ENCODE measurements at regions not wholly inside any gene's neighbourhood (a gene's known extent, or its start where the extent isn't known, plus 50 kb on each side); places are given as distances from the start of the nearest gene placed in this dataset.

- H3K27me3 ChIP-seq (ENCODE audit: control insufficient read depth in 3 of 3, insufficient read depth in 3 of 3, low read depth in 1 of 3, low read length in 3 of 3): no peaks in the 10 kb centered on the region
- H4K8ac ChIP-seq (ENCODE audit: low read depth, low read length): no peak overlapping the region
- H3K27ac ChIP-seq (replicated peaks; ENCODE audit: low read length): no peak overlapping the region
- no peak overlapping the region for H2AFZ ChIP-seq (ENCODE audit: low read length)
- H3K4me3 ChIP-seq (ENCODE audit: low read length in 2 of 2): no peak overlapping the region
- H3K9ac ChIP-seq (ENCODE audit: low read depth, low read length, poor library complexity): no peak overlapping the region
- no peak overlapping the region for H2AK5ac ChIP-seq (ENCODE audit: low read depth, low read length)
- H3K4me2 ChIP-seq (ENCODE audit: insufficient read depth, low read length, poor library complexity, severe bottlenecking): no peak overlapping the region
- no peaks in the 10 kb centered on the region for H3K9me3 ChIP-seq (replicated peaks in 1 of 2; ENCODE audit: control insufficient read depth in 2 of 2, insufficient read depth in 1 of 2, low read depth in 1 of 2, low read length in 2 of 2)
- no peak overlapping the region for H2BK120ac ChIP-seq (ENCODE audit: low read depth, low read length)
- WGBS, 2 donors (ENCODE audit: extremely low coverage in 2 of 2, insufficient read length in 2 of 2, insufficient replicate concordance in 1 of 2): no CpG with 5 or more reads among the region's 3 CpGs
- H3K4ac ChIP-seq (ENCODE audit: low read length): no peak overlapping the region
- H3K79me1 ChIP-seq (ENCODE audit: low read depth, low read length): no peaks in the 10 kb centered on the region
- no peak overlapping the region for H3K23ac ChIP-seq (ENCODE audit: low read depth, low read length, poor library complexity)
- no peak for DNase-seq (ENCODE audit: low spot score)
- no peak overlapping the region for H3K18ac ChIP-seq (ENCODE audit: low read length)
- H3K14ac ChIP-seq (ENCODE audit: low read length): no peak overlapping the region
- H3K4me1 ChIP-seq (ENCODE audit: control insufficient read depth in 2 of 2, insufficient read depth in 1 of 2, low read depth in 1 of 2, low read length in 2 of 2): no peaks in the 10 kb centered on the region
- H2BK15ac ChIP-seq (ENCODE audit: low read length): no peak overlapping the region
- H3K36me3 ChIP-seq (replicated peaks in 1 of 2; ENCODE audit: control insufficient read depth in 2 of 2, insufficient read depth in 2 of 2, low read length in 2 of 2): no peaks in the 10 kb centered on the region
- no peak overlapping the region for H2BK12ac ChIP-seq (ENCODE audit: low read length)
- no peak overlapping the region for H4K91ac ChIP-seq (ENCODE audit: low read depth, low read length, poor library complexity)
- no peak overlapping the region for H2BK5ac ChIP-seq (ENCODE audit: low read length)
Measured at GRCh38 chr10:61181832-61182231, 237.8 kb upstream of the RHOBTB1 start.

- Histone ChIP-seq H4K8ac (ENCODE audit: low read depth, low read length) (no peak overlapping the region), H3K79me1 (ENCODE audit: low read depth, low read length) (no peaks in the 10 kb centered on the region), H2AK5ac (ENCODE audit: low read depth, low read length) (no peak overlapping the region), H3K4me1 (ENCODE audit: control insufficient read depth in 2 of 2, insufficient read depth in 1 of 2, low read depth in 1 of 2, low read length in 2 of 2) (no peaks in the 10 kb centered on the region), H2BK120ac (ENCODE audit: low read depth, low read length) (no peak overlapping the region), H3K18ac (ENCODE audit: low read length) (no peak overlapping the region), H4K91ac (ENCODE audit: low read depth, low read length, poor library complexity) (no peak overlapping the region), H3K9me3 (replicated peaks in 1 of 2; ENCODE audit: control insufficient read depth in 2 of 2, insufficient read depth in 1 of 2, low read depth in 1 of 2, low read length in 2 of 2) (no peaks in the 10 kb centered on the region), H2BK5ac (ENCODE audit: low read length) (no peak overlapping the region), H2BK15ac (ENCODE audit: low read length) (no peak overlapping the region), H3K4me2 (ENCODE audit: insufficient read depth, low read length, poor library complexity, severe bottlenecking) (no peak overlapping the region), H3K27ac (replicated peaks; ENCODE audit: low read length) (no peak overlapping the region), H3K4ac (ENCODE audit: low read length) (no peak overlapping the region), H2BK12ac (ENCODE audit: low read length) (no peak overlapping the region), H3K36me3 (replicated peaks in 1 of 2; ENCODE audit: control insufficient read depth in 2 of 2, insufficient read depth in 2 of 2, low read length in 2 of 2) (no peaks in the 10 kb centered on the region), H3K27me3 (ENCODE audit: control insufficient read depth in 3 of 3, insufficient read depth in 3 of 3, low read depth in 1 of 3, low read length in 3 of 3) (no peaks in the 10 kb centered on the region), H3K23ac (ENCODE audit: low read depth, low read length, poor library complexity) (no peak overlapping the region), H3K9ac (ENCODE audit: low read depth, low read length, poor library complexity) (no peak overlapping the region), H3K14ac (ENCODE audit: low read length) (no peak overlapping the region), H2AFZ (ENCODE audit: low read length) (no peak overlapping the region), H3K4me3 (ENCODE audit: low read length in 2 of 2) (no peak overlapping the region)
- DNase-seq (ENCODE audit: low spot score): no peak
- WGBS, 2 donors (ENCODE audit: extremely low coverage in 2 of 2, insufficient read length in 2 of 2, insufficient replicate concordance in 1 of 2): no CpG with 5 or more reads among the region's 3 CpGs
Measured at GRCh38 chr10:61179771-61180170, 235.8 kb upstream of the RHOBTB1 start.

GRCh38 chr10:61176424-61176823 is 232.4 kb upstream of the RHOBTB1 start:
- no peaks in the 10 kb centered on the region for H3K79me1 ChIP-seq (ENCODE audit: low read depth, low read length)
- no peak overlapping the region for H3K23ac ChIP-seq (ENCODE audit: low read depth, low read length, poor library complexity)
- no peak overlapping the region for H4K8ac ChIP-seq (ENCODE audit: low read depth, low read length)
- WGBS, 2 donors (ENCODE audit: extremely low coverage in 2 of 2, insufficient read length in 2 of 2, insufficient replicate concordance in 1 of 2): no CpG with 5 or more reads among the region's 3 CpGs
- no peak overlapping the region for H2BK15ac ChIP-seq (ENCODE audit: low read length)
- no peak overlapping the region for H3K4me3 ChIP-seq (ENCODE audit: low read length in 2 of 2)
- H3K14ac ChIP-seq (ENCODE audit: low read length): no peak overlapping the region
- DNase-seq (ENCODE audit: low spot score): no peak
- H2BK120ac ChIP-seq (ENCODE audit: low read depth, low read length): no peak overlapping the region
- H3K27me3 ChIP-seq (ENCODE audit: control insufficient read depth in 3 of 3, insufficient read depth in 3 of 3, low read depth in 1 of 3, low read length in 3 of 3): no peaks in the 10 kb centered on the region
- no peak overlapping the region for H2AK5ac ChIP-seq (ENCODE audit: low read depth, low read length)
- no peaks in the 10 kb centered on the region for H3K36me3 ChIP-seq (replicated peaks in 1 of 2; ENCODE audit: control insufficient read depth in 2 of 2, insufficient read depth in 2 of 2, low read length in 2 of 2)
- H4K91ac ChIP-seq (ENCODE audit: low read depth, low read length, poor library complexity): no peak overlapping the region
- no peak overlapping the region for H3K18ac ChIP-seq (ENCODE audit: low read length)
- H3K9ac ChIP-seq (ENCODE audit: low read depth, low read length, poor library complexity): no peak overlapping the region
- H2BK5ac ChIP-seq (ENCODE audit: low read length): no peak overlapping the region
- H2AFZ ChIP-seq (ENCODE audit: low read length): no peak overlapping the region
- H3K4ac ChIP-seq (ENCODE audit: low read length): no peak overlapping the region
- H3K27ac ChIP-seq (replicated peaks; ENCODE audit: low read length): no peak overlapping the region
- H3K4me2 ChIP-seq (ENCODE audit: insufficient read depth, low read length, poor library complexity, severe bottlenecking): no peak overlapping the region
- no peaks in the 10 kb centered on the region for H3K9me3 ChIP-seq (replicated peaks in 1 of 2; ENCODE audit: control insufficient read depth in 2 of 2, insufficient read depth in 1 of 2, low read depth in 1 of 2, low read length in 2 of 2)
- H2BK12ac ChIP-seq (ENCODE audit: low read length): no peak overlapping the region
- no peaks in the 10 kb centered on the region for H3K4me1 ChIP-seq (ENCODE audit: control insufficient read depth in 2 of 2, insufficient read depth in 1 of 2, low read depth in 1 of 2, low read length in 2 of 2)

- no peak overlapping the region for H3K23ac ChIP-seq (ENCODE audit: low read depth, low read length, poor library complexity)
- H3K36me3 ChIP-seq (replicated peaks in 1 of 2; ENCODE audit: control insufficient read depth in 2 of 2, insufficient read depth in 2 of 2, low read length in 2 of 2): no peaks in the 10 kb centered on the region
- no peak for DNase-seq (ENCODE audit: low spot score)
- H4K8ac ChIP-seq (ENCODE audit: low read depth, low read length): no peak overlapping the region
- no peak overlapping the region for H2AFZ ChIP-seq (ENCODE audit: low read length)
- no peak overlapping the region for H3K4ac ChIP-seq (ENCODE audit: low read length)
- H4K91ac ChIP-seq (ENCODE audit: low read depth, low read length, poor library complexity): no peak overlapping the region
- H3K27me3 ChIP-seq (ENCODE audit: control insufficient read depth in 3 of 3, insufficient read depth in 3 of 3, low read depth in 1 of 3, low read length in 3 of 3): no peaks in the 10 kb centered on the region
- H3K4me3 ChIP-seq (ENCODE audit: low read length in 2 of 2): no peak overlapping the region
- no peak overlapping the region for H2BK15ac ChIP-seq (ENCODE audit: low read length)
- no peaks in the 10 kb centered on the region for H3K79me1 ChIP-seq (ENCODE audit: low read depth, low read length)
- no peaks in the 10 kb centered on the region for H3K9me3 ChIP-seq (replicated peaks in 1 of 2; ENCODE audit: control insufficient read depth in 2 of 2, insufficient read depth in 1 of 2, low read depth in 1 of 2, low read length in 2 of 2)
- H3K18ac ChIP-seq (ENCODE audit: low read length): no peak overlapping the region
- H2AK5ac ChIP-seq (ENCODE audit: low read depth, low read length): no peak overlapping the region
- no peak overlapping the region for H3K4me2 ChIP-seq (ENCODE audit: insufficient read depth, low read length, poor library complexity, severe bottlenecking)
- no peak overlapping the region for H3K27ac ChIP-seq (replicated peaks; ENCODE audit: low read length)
- no peak overlapping the region for H2BK5ac ChIP-seq (ENCODE audit: low read length)
- H3K9ac ChIP-seq (ENCODE audit: low read depth, low read length, poor library complexity): no peak overlapping the region
- H2BK12ac ChIP-seq (ENCODE audit: low read length): no peak overlapping the region
- H3K14ac ChIP-seq (ENCODE audit: low read length): no peak overlapping the region
- H2BK120ac ChIP-seq (ENCODE audit: low read depth, low read length): no peak overlapping the region
- no peaks in the 10 kb centered on the region for H3K4me1 ChIP-seq (ENCODE audit: control insufficient read depth in 2 of 2, insufficient read depth in 1 of 2, low read depth in 1 of 2, low read length in 2 of 2)
Measured at GRCh38 chr10:61175316-61175715, 231.3 kb upstream of the RHOBTB1 start.
